ENCODE measurements at regions not wholly inside any gene's neighbourhood (a gene's known extent, or its start where the extent isn't known, plus 50 kb on each side); places are given as distances from the start of the nearest gene placed in this dataset.

- H3K27me3 ChIP-seq (replicated peaks in 2 of 5; ENCODE audit: control insufficient read depth in 4 of 5, insufficient read depth in 5 of 5, low read length in 4 of 5): no peaks in the 10 kb centered on the region
- WGBS (ENCODE audit: insufficient coverage): no CpG with 5 or more reads among the region's 1 CpG
- H3K36me3 ChIP-seq (ENCODE audit: control insufficient read depth in 4 of 4, insufficient read depth in 4 of 4, low read length in 3 of 4): no peaks in the 10 kb centered on the region
- CTCF ChIA-PET: no interaction called here
- H3K4me1 ChIP-seq (ENCODE audit: control extremely low read depth in 1 of 4, control insufficient read depth in 4 of 4, insufficient read depth in 4 of 4, low read length in 3 of 4): peaks cover 0 to 16% (median 0%) of the 10 kb centered on the region in 4 experiments
- peaks cover 0 to 5% (median 0%) of the 10 kb centered on the region in 5 experiments for H3K9me3 ChIP-seq (ENCODE audit: control extremely low read depth in 1 of 5, control insufficient read depth in 4 of 5, insufficient read depth in 2 of 5, low read depth in 1 of 5, low read length in 4 of 5)
- POLR2A ChIA-PET: no interaction called here
- no peak overlapping the region for H3K27ac ChIP-seq (ENCODE audit: insufficient read depth in 1 of 2, low read depth in 1 of 2, low read length in 2 of 2, poor library complexity in 1 of 2, severe bottlenecking in 2 of 2)
- H3K4me3 ChIP-seq (ENCODE audit: control insufficient read depth in 1 of 7, extremely low read depth in 1 of 7, insufficient read depth in 4 of 7, low read depth in 2 of 7, low read length in 6 of 7): no peak overlapping the region
- no peak for DNase-seq
Observed at GRCh38 chr13:97586941-97587340, 153.0 kb downstream of the RAP2A start.

- Histone ChIP-seq H3K4me3 (ENCODE audit: control insufficient read depth in 1 of 7, extremely low read depth in 1 of 7, insufficient read depth in 4 of 7, low read depth in 2 of 7, low read length in 6 of 7) (no peak overlapping the region), H3K36me3 (ENCODE audit: control insufficient read depth in 4 of 4, insufficient read depth in 4 of 4, low read length in 3 of 4) (no peaks in the 10 kb centered on the region), H3K4me1 (ENCODE audit: control extremely low read depth in 1 of 4, control insufficient read depth in 4 of 4, insufficient read depth in 4 of 4, low read length in 3 of 4) (peaks cover 0 to 11% (median 0%) of the 10 kb centered on the region in 4 experiments), H3K27ac (ENCODE audit: insufficient read depth in 1 of 2, low read depth in 1 of 2, low read length in 2 of 2, poor library complexity in 1 of 2, severe bottlenecking in 2 of 2) (no peak overlapping the region), H3K9me3 (ENCODE audit: control extremely low read depth in 1 of 5, control insufficient read depth in 4 of 5, insufficient read depth in 2 of 5, low read depth in 1 of 5, low read length in 4 of 5) (peaks cover 0 to 5% (median 0%) of the 10 kb centered on the region in 5 experiments), H3K27me3 (replicated peaks in 2 of 5; ENCODE audit: control insufficient read depth in 4 of 5, insufficient read depth in 5 of 5, low read length in 4 of 5) (no peaks in the 10 kb centered on the region)
- no peak for DNase-seq
- ChIA-PET CTCF (no interaction called here), POLR2A (no interaction called here)
- 73% methylated on average over 1 of the region's 1 CpG for WGBS (ENCODE audit: insufficient coverage)
Observed at GRCh38 chr13:97588993-97589392, 155.0 kb downstream of the RAP2A start.

- no peak for DNase-seq
- H3K27me3 ChIP-seq (replicated peaks in 2 of 5; ENCODE audit: control insufficient read depth in 4 of 5, insufficient read depth in 5 of 5, low read length in 4 of 5): peaks cover 0 to 2% (median 0%) of the 10 kb centered on the region in 5 experiments
- no peaks in the 10 kb centered on the region for H3K36me3 ChIP-seq (ENCODE audit: control insufficient read depth in 4 of 4, insufficient read depth in 4 of 4, low read length in 3 of 4)
- H3K9me3 ChIP-seq (ENCODE audit: control extremely low read depth in 1 of 5, control insufficient read depth in 4 of 5, insufficient read depth in 2 of 5, low read depth in 1 of 5, low read length in 4 of 5): peaks cover 0 to 2% (median 0%) of the 10 kb centered on the region in 5 experiments
- H3K4me1 ChIP-seq (ENCODE audit: control extremely low read depth in 1 of 4, control insufficient read depth in 4 of 4, insufficient read depth in 4 of 4, low read length in 3 of 4): no peaks in the 10 kb centered on the region
- POLR2A ChIA-PET: no interaction called here
- H3K4me3 ChIP-seq (ENCODE audit: control insufficient read depth in 1 of 7, extremely low read depth in 1 of 7, insufficient read depth in 4 of 7, low read depth in 2 of 7, low read length in 6 of 7): no peak overlapping the region
- CTCF ChIA-PET: no interaction called here
- WGBS (ENCODE audit: insufficient coverage): no CpG with 5 or more reads among the region's 3 CpGs
- H3K27ac ChIP-seq (ENCODE audit: insufficient read depth in 1 of 2, low read depth in 1 of 2, low read length in 2 of 2, poor library complexity in 1 of 2, severe bottlenecking in 2 of 2): no peak overlapping the region
Observed at GRCh38 chr13:97600458-97601075, 166.6 kb downstream of the RAP2A start.

GRCh38 chr13:97615266-97615665 lies 181.3 kb downstream of the RAP2A start:
- Histone ChIP-seq H3K36me3 (ENCODE audit: control insufficient read depth in 4 of 4, insufficient read depth in 4 of 4, low read length in 3 of 4) (no peaks in the 10 kb centered on the region), H3K27ac (ENCODE audit: insufficient read depth in 1 of 2, low read depth in 1 of 2, low read length in 2 of 2, poor library complexity in 1 of 2, severe bottlenecking in 2 of 2) (no peak overlapping the region), H3K27me3 (replicated peaks in 2 of 5; ENCODE audit: control insufficient read depth in 4 of 5, insufficient read depth in 5 of 5, low read length in 4 of 5) (peaks cover 0 to 4% (median 0%) of the 10 kb centered on the region in 5 experiments), H3K9me3 (ENCODE audit: control extremely low read depth in 1 of 5, control insufficient read depth in 4 of 5, insufficient read depth in 2 of 5, low read depth in 1 of 5, low read length in 4 of 5) (no peaks in the 10 kb centered on the region), H3K4me1 (ENCODE audit: control extremely low read depth in 1 of 4, control insufficient read depth in 4 of 4, insufficient read depth in 4 of 4, low read length in 3 of 4) (no peaks in the 10 kb centered on the region), H3K4me3 (ENCODE audit: control insufficient read depth in 1 of 7, extremely low read depth in 1 of 7, insufficient read depth in 4 of 7, low read depth in 2 of 7, low read length in 6 of 7) (no peak overlapping the region)
- CTCF ChIA-PET: no interaction called here
- no peak for DNase-seq
- POLR2A ChIA-PET: no interaction called here
- WGBS (ENCODE audit: insufficient coverage): 84% methylated on average over 3 of the region's 3 CpGs

- CTCF ChIA-PET: no interaction called here
- Histone ChIP-seq H3K4me1 (ENCODE audit: control extremely low read depth in 1 of 4, control insufficient read depth in 4 of 4, insufficient read depth in 4 of 4, low read length in 3 of 4) (no peaks in the 10 kb centered on the region), H3K4me3 (ENCODE audit: control insufficient read depth in 1 of 7, extremely low read depth in 1 of 7, insufficient read depth in 4 of 7, low read depth in 2 of 7, low read length in 6 of 7) (no peak overlapping the region), H3K27me3 (replicated peaks in 2 of 5; ENCODE audit: control insufficient read depth in 4 of 5, insufficient read depth in 5 of 5, low read length in 4 of 5) (peaks cover 0 to 4% (median 0%) of the 10 kb centered on the region in 5 experiments), H3K27ac (ENCODE audit: insufficient read depth in 1 of 2, low read depth in 1 of 2, low read length in 2 of 2, poor library complexity in 1 of 2, severe bottlenecking in 2 of 2) (no peak overlapping the region), H3K36me3 (ENCODE audit: control insufficient read depth in 4 of 4, insufficient read depth in 4 of 4, low read length in 3 of 4) (no peaks in the 10 kb centered on the region), H3K9me3 (ENCODE audit: control extremely low read depth in 1 of 5, control insufficient read depth in 4 of 5, insufficient read depth in 2 of 5, low read depth in 1 of 5, low read length in 4 of 5) (no peaks in the 10 kb centered on the region)
- POLR2A ChIA-PET: no interaction called here
- DNase-seq: no peak
Observed at GRCh38 chr13:97616385-97616784, 182.4 kb downstream of the RAP2A start.

GRCh38 chr13:97621025-97621424 lies 187.1 kb downstream of the RAP2A start:
- Histone ChIP-seq H3K9me3 (ENCODE audit: control extremely low read depth in 1 of 5, control insufficient read depth in 4 of 5, insufficient read depth in 2 of 5, low read depth in 1 of 5, low read length in 4 of 5) (no peaks in the 10 kb centered on the region), H3K4me3 (ENCODE audit: control insufficient read depth in 1 of 7, extremely low read depth in 1 of 7, insufficient read depth in 4 of 7, low read depth in 2 of 7, low read length in 6 of 7) (no peak overlapping the region), H3K27ac (ENCODE audit: insufficient read depth in 1 of 2, low read depth in 1 of 2, low read length in 2 of 2, poor library complexity in 1 of 2, severe bottlenecking in 2 of 2) (no peak overlapping the region), H3K36me3 (ENCODE audit: control insufficient read depth in 4 of 4, insufficient read depth in 4 of 4, low read length in 3 of 4) (no peaks in the 10 kb centered on the region), H3K4me1 (ENCODE audit: control extremely low read depth in 1 of 4, control insufficient read depth in 4 of 4, insufficient read depth in 4 of 4, low read length in 3 of 4) (no peaks in the 10 kb centered on the region), H3K27me3 (replicated peaks in 2 of 5; ENCODE audit: control insufficient read depth in 4 of 5, insufficient read depth in 5 of 5, low read length in 4 of 5) (peaks cover 0 to 4% (median 0%) of the 10 kb centered on the region in 5 experiments)
- CTCF ChIA-PET: no interaction called here
- WGBS (ENCODE audit: insufficient coverage): 96% methylated on average over 13 of the region's 15 CpGs
- POLR2A ChIA-PET: no interaction called here
- DNase-seq: no peak

GRCh38 chr13:97621631-97622030 lies 187.7 kb downstream of the RAP2A start:
- CTCF ChIA-PET: no interaction called here

More at GRCh38 chr13:97621631-97622030, 187.7 kb downstream of the RAP2A start:
- H3K27me3 ChIP-seq (replicated peaks in 2 of 5; ENCODE audit: control insufficient read depth in 4 of 5, insufficient read depth in 5 of 5, low read length in 4 of 5): peaks cover 0 to 4% (median 0%) of the 10 kb centered on the region in 5 experiments
- H3K4me1 ChIP-seq (ENCODE audit: control extremely low read depth in 1 of 4, control insufficient read depth in 4 of 4, insufficient read depth in 4 of 4, low read length in 3 of 4): no peaks in the 10 kb centered on the region
- WGBS (ENCODE audit: insufficient coverage): 44% methylated on average over 10 of the region's 10 CpGs
- POLR2A ChIA-PET: no interaction called here
- no peak overlapping the region for H3K4me3 ChIP-seq (ENCODE audit: control insufficient read depth in 1 of 7, extremely low read depth in 1 of 7, insufficient read depth in 4 of 7, low read depth in 2 of 7, low read length in 6 of 7)
- H3K36me3 ChIP-seq (ENCODE audit: control insufficient read depth in 4 of 4, insufficient read depth in 4 of 4, low read length in 3 of 4): no peaks in the 10 kb centered on the region
- no peaks in the 10 kb centered on the region for H3K9me3 ChIP-seq (ENCODE audit: control extremely low read depth in 1 of 5, control insufficient read depth in 4 of 5, insufficient read depth in 2 of 5, low read depth in 1 of 5, low read length in 4 of 5)
- no peak overlapping the region for H3K27ac ChIP-seq (ENCODE audit: insufficient read depth in 1 of 2, low read depth in 1 of 2, low read length in 2 of 2, poor library complexity in 1 of 2, severe bottlenecking in 2 of 2)
- DNase-seq: no peak

Data from common myeloid progenitor, CD34-positive (primary cell).